ENCODE measurements at regions not wholly inside any gene's neighbourhood (a gene's known extent, or its start where the extent isn't known, plus 50 kb on each side); places are given as distances from the start of the nearest gene placed in this dataset.

- Histone ChIP-seq H3K4me3 (no peak overlapping the region), H3K79me2 (no peaks in the 10 kb centered on the region), H3K36me3 (replicated peaks; ENCODE audit: insufficient read depth, low read depth) (no peaks in the 10 kb centered on the region), H3K27ac (no peak overlapping the region), H4K20me1 (ENCODE audit: insufficient read depth, poor library complexity, severe bottlenecking) (no peaks in the 10 kb centered on the region), H3K4me1 (ENCODE audit: insufficient read depth) (no peaks in the 10 kb centered on the region), H3K27me3 (no peaks in the 10 kb centered on the region), H3K4me2 (no peak overlapping the region), H3K9me2 (replicated peaks; ENCODE audit: insufficient read depth) (no peaks in the 10 kb centered on the region), H2AFZ (no peak overlapping the region), H3K9me3 (ENCODE audit: low read depth) (no peaks in the 10 kb centered on the region)
- WGBS (ENCODE audit: low lambda C conversion rate, missing lambda C conversion rate): 100% methylated on average over 1 of the region's 1 CpG
- no peak for DNase-seq (ENCODE audit: low spot score)
- TF ChIP-seq EZH2phosphoT487 (IDR thresholded peaks at IDR 0.05; ENCODE audit: low read depth, severe bottlenecking, unreplicated experiment) (no peak), CTCF (IDR thresholded peaks at IDR 0.05; ENCODE audit: poor library complexity) (no peak), EZH2 (IDR thresholded peaks at IDR 0.05; ENCODE audit: borderline replicate concordance) (no peak)
Observed at GRCh38 chr4:71978210-71978835, 53.5 kb upstream of the NPFFR2 start.

GRCh38 chr4:71980976-71981375 is 50.8 kb upstream of the NPFFR2 start:
- 86% methylated on average over 2 of the region's 2 CpGs for WGBS (ENCODE audit: low lambda C conversion rate, missing lambda C conversion rate)
- no peaks in the 10 kb centered on the region for H3K9me3 ChIP-seq (ENCODE audit: low read depth)

More at GRCh38 chr4:71980976-71981375, 50.8 kb upstream of the NPFFR2 start:
- H3K4me2 ChIP-seq: no peak overlapping the region
- no peaks in the 10 kb centered on the region for H3K79me2 ChIP-seq
- DNase-seq (ENCODE audit: low spot score): no peak
- TF ChIP-seq CTCF (IDR thresholded peaks at IDR 0.05; ENCODE audit: poor library complexity) (no peak), EZH2 (IDR thresholded peaks at IDR 0.05; ENCODE audit: borderline replicate concordance) (no peak), EZH2phosphoT487 (IDR thresholded peaks at IDR 0.05; ENCODE audit: low read depth, severe bottlenecking, unreplicated experiment) (no peak)
- H4K20me1 ChIP-seq (ENCODE audit: insufficient read depth, poor library complexity, severe bottlenecking): no peaks in the 10 kb centered on the region
- no peaks in the 10 kb centered on the region for H3K4me1 ChIP-seq (ENCODE audit: insufficient read depth)
- no peaks in the 10 kb centered on the region for H3K9me2 ChIP-seq (replicated peaks; ENCODE audit: insufficient read depth)
- no peaks in the 10 kb centered on the region for H3K36me3 ChIP-seq (replicated peaks; ENCODE audit: insufficient read depth, low read depth)
- no peaks in the 10 kb centered on the region for H3K27me3 ChIP-seq
- no peak overlapping the region for H3K27ac ChIP-seq
- no peak overlapping the region for H3K4me3 ChIP-seq
- no peak overlapping the region for H2AFZ ChIP-seq
